HepG2 (cell line): ENCODE measurements at regions not wholly inside any gene's neighbourhood (a gene's known extent, or its start where the extent isn't known, plus 50 kb on each side); places are given as distances from the start of the nearest gene placed in this dataset.

ENCODE experiments used
- AFF4 ChIP-seq: sonication (generic); formaldehyde crosslinking; IDR thresholded peaks from 2 replicates; pipeline ENCODE4 v1.4.0; 2020; ENCODE audit warnings: missing genetic modification reagents
- SIX4 ChIP-seq: sonication (generic); formaldehyde crosslinking; IDR thresholded peaks from 2 replicates; pipeline ENCODE4 v1.4.0; 2020; ENCODE audit warnings: missing genetic modification reagents
- ZBTB40 ChIP-seq, 2 experiments: fragments of 450-650 bp in 1 of 2; sonication (generic) in 1 of 2; formaldehyde crosslinking in 1 of 2; IDR thresholded peaks; 2 replicates each; pipeline versions ENCODE4 v1.6.1 to v1.8.0; 2016 to 2022; ENCODE audit warnings: antibody characterized with exemption in 1 of 2, mild to moderate bottlenecking in 1 of 2, missing genetic modification reagents in 1 of 2
- ZNF33B ChIP-seq: sonication (generic); formaldehyde crosslinking; IDR thresholded peaks from 2 replicates; pipeline ENCODE4 v1.5.1; 2020; ENCODE audit warnings: mild to moderate bottlenecking, missing genetic modification reagents
- ZNF816 ChIP-seq: sonication (generic); formaldehyde crosslinking; IDR thresholded peaks from 2 replicates; pipeline ENCODE4 v1.8.0; 2022; ENCODE audit warnings: missing genetic modification reagents, mild to moderate bottlenecking, borderline replicate concordance

GRCh38 chr9:134549336-134549735, 92.3 kb upstream of the COL5A1 start (continued):
- TF ChIP-seq ZBTB40 (IDR thresholded peaks at IDR 0.05) (no peak), ZBTB40 (CRISPR knock-in tag; IDR thresholded peaks at IDR 0.05) (no peak), AFF4 (CRISPR knock-in tag) (no peak), ZNF816 (CRISPR knock-in tag) (no peak), SIX4 (no peak), ZNF33B (CRISPR knock-in tag) (no peak)
